ENCODE measurements at regions not wholly inside any gene's neighbourhood (a gene's known extent, or its start where the extent isn't known, plus 50 kb on each side); places are given as distances from the start of the nearest gene placed in this dataset.
"Not testable (repeated sequence)": the region's sequence is repeated elsewhere in the genome, so short reads cannot be mapped to it uniquely, and the experiment has no call there.

DNA sequence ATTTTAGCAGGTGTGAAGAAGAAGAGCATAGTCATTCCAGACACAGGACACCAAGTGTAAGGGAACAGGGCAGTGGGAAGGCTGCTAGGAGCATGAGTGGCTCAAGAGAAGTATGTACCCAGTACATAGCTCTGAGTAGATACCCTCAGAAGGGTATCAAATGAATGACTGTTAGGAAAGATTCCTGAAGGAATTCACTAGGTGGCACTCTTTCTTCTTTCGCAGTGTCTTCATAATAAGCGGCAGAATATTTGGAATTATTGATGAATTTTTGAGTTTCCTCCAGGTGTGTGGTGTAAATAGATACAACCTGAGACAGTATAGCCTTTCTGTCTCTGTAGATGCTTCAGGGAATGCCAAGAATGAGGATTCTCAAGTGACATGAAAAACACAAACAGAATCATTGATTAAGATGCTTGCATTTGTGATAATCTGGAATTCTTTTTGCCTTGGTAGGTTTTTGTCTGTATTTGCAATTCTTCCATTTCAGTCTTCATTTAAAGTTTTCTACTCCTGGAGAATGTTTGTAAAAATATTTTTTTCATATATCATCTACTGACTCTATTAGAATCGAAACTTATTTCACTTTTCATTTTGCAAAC, 264.3 kb upstream of the RIMS1 start:
- no peak overlapping the region for H3K4me3 Mint-ChIP-seq
- H3K36me3 Mint-ChIP-seq = no peaks in the 10 kb centered on the region
- peaks cover 0 to 6% of the 10 kb centered on the region in 2 donors for H3K27me3 Mint-ChIP-seq
- DNase-seq = no peak
- H3K9me3 Mint-ChIP-seq = peaks cover 13 to 18% of the 10 kb centered on the region in 2 donors
- H3K27ac Mint-ChIP-seq = no peak overlapping the region
- ATAC-seq (replicated peaks) = no peak
- no peaks in the 10 kb centered on the region for H3K4me1 Mint-ChIP-seq

DNA sequence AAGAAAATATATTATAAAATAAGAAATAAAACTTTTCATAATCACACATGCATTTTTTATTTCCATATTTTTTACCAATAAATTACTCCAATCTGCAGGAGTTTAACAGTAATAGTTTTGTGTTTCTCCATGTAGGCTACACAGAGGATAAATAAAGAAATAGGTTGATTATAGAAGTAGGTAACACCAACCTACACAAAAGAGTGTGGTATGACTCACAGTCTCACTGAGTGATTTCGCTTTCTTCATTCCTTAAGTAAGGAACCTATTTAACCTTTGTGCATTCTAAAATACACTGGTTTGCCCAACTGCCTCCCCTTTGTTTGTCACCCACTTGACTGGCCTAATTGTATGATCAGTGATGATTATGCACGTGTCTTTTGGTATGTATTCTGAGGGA, 244.2 kb upstream of the RIMS1 start:
- Mint-ChIP-seq H3K9me3 (peaks cover 0 to 2% of the 10 kb centered on the region in 2 donors), H3K36me3 (no peaks in the 10 kb centered on the region), H3K27ac (no peak overlapping the region), H3K4me1 (no peaks in the 10 kb centered on the region), H3K4me3 (no peak overlapping the region), H3K27me3 (peaks cover 0 to 4% of the 10 kb centered on the region in 2 donors)
- ATAC-seq (replicated peaks) = no peak
- no peak for DNase-seq

DNA sequence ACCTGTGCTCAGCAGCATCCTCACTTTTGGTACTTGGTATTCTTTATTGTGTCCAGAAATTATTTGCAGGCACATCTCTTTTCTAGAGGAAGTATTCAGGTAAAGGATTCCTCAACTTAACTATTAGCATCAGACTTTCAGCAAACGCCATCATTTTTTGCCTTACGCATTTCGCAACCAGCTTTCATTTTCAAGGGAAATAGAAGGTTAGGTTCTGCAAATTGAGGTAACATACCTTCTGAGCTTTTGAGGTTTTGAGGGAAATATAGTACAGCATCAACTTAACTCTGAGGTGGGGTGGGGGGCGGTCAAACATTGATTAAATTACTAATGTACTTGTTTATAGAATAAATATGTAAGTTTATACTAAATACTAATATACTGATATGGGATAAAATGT, 243.6 kb upstream of the RIMS1 start:
- Mint-ChIP-seq H3K4me3 (no peak overlapping the region), H3K27ac (no peak overlapping the region), H3K9me3 (no peaks in the 10 kb centered on the region), H3K36me3 (no peaks in the 10 kb centered on the region), H3K27me3 (peaks cover 0 to 4% of the 10 kb centered on the region in 2 donors), H3K4me1 (no peaks in the 10 kb centered on the region)
- ATAC-seq (replicated peaks) (no peak), DNase-seq (no peak)

DNA sequence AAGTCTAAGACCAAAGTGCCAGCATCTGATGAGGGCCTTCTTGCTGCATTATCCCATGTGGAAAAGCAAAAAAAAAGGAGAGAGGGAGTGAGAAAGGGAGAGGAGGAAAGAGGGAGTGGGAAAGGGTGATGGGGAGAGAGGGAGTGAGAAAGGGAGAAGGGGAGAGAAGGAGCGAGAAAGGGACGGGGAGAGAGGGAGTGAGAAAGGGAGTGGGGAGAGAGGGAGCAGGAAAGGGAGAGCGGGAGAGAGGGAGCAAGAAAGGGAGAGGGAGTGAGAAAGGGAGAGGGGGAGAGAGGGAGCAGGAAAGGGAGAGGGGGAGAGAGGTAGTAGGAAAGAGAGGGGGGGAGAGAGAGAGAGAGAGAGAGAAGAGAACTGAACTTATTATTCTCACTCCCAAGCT, 241.1 kb upstream of the RIMS1 start:
- Mint-ChIP-seq H3K4me1 (no peaks in the 10 kb centered on the region), H3K27me3 (peaks cover 0 to 5% of the 10 kb centered on the region in 2 donors), H3K27ac (no peak overlapping the region), H3K9me3 (peaks cover 0 to 4% of the 10 kb centered on the region in 2 donors), H3K4me3 (no peak overlapping the region), H3K36me3 (no peaks in the 10 kb centered on the region)
- no peak for ATAC-seq (replicated peaks)
- no peak for DNase-seq

DNA sequence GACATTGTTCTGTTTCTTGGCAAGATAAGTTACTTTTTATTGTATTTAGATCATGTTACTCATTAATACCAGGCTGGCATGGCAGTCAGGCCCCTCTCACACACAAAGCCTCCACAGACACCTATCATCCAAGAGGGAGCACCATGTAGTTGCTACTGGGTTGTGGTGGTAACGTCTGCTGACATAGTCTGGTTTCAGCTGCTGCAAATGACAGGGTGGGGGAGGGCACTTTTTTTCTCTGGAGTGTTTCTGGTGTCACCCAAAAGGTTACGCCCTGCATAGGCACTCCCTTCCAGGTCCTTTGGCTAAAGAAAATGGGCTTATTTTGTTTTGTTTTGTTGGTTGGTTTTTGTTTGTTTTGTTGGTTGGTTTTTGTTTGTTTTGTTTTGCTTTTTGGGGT, 236.4 kb upstream of the RIMS1 start:
- Mint-ChIP-seq H3K27ac (no peak overlapping the region), H3K27me3 (peaks cover 0 to 5% of the 10 kb centered on the region in 2 donors), H3K4me3 (no peak overlapping the region), H3K9me3 (peaks cover 0 to 4% of the 10 kb centered on the region in 2 donors), H3K36me3 (no peaks in the 10 kb centered on the region), H3K4me1 (no peaks in the 10 kb centered on the region)
- ATAC-seq (replicated peaks) (no peak), DNase-seq (no peak)

DNA sequence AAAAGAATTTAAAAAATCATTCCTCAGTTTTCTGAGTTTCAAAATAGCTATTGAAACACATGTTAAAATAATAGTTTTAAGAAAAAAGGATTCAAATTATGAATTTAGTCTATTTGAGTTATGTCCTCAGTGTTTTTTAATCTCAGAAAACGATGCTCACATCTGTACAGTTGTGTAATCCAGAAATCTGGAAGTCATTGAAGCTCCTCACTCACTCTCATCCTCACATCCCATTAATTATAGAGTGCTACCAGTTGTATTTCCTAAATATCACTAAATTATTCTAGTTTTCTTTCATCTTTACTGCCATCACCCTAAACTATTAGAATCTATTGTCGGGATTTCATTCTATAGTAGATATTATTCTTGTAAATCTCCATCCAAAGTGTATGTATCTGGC, 234.7 kb upstream of the RIMS1 start:
- no peak for ATAC-seq (replicated peaks)

DNA sequence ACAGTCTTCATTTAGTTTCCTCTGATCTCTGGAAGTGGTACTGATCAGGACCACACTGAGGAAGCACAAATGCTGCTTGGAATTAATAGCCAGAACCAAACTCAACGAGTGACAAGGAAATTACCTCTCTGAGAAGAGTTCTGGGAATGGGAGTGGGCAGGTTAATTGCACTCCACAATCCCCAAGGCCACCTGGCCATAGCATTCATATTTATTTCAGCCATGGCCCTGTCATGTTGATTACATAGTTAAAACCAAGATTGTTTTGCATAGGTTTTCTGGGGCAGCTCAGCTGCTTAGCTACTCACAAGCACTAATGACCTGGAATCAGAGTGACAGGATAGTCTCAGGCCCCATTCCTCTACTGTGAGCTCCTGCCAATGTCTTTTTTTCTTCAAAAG, 230.2 kb upstream of the RIMS1 start:
- Mint-ChIP-seq H3K27me3 (no peaks in the 10 kb centered on the region), H3K27ac (no peak overlapping the region), H3K4me1 (no peaks in the 10 kb centered on the region), H3K36me3 (no peaks in the 10 kb centered on the region), H3K9me3 (no peaks in the 10 kb centered on the region), H3K4me3 (no peak overlapping the region)
- ATAC-seq (replicated peaks) (no peak), DNase-seq (no peak)

More for the DNA sequence above, 234.7 kb upstream of the RIMS1 start:
- H3K27me3 Mint-ChIP-seq = peaks cover 0 to 5% of the 10 kb centered on the region in 2 donors
- no peaks in the 10 kb centered on the region for H3K36me3 Mint-ChIP-seq
- H3K4me1 Mint-ChIP-seq = no peaks in the 10 kb centered on the region
- no peak overlapping the region for H3K4me3 Mint-ChIP-seq
- H3K27ac Mint-ChIP-seq = no peak overlapping the region
- no peak for DNase-seq
- peaks cover 0 to 4% of the 10 kb centered on the region in 2 donors for H3K9me3 Mint-ChIP-seq

DNA sequence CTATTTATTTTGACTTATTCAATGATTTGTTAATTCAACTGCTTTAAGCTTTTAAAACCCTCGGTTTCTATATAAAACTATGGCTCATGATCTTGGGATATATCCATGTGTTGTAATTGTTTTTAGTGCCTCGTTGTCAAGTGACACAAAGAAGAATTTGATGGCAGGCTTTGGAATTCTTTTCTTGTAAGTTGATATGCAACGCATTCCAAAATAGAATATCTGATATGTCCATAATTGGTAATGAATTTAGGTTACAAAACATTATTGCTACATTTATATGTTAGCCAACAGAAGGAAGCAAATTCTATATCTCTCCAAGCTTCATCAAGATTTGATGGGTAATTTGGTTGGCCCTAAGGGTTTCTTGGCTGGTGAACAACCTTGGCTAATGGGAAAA, 220.4 kb upstream of the RIMS1 start:
- Mint-ChIP-seq H3K27ac (no peak overlapping the region), H3K36me3 (no peaks in the 10 kb centered on the region), H3K27me3 (no peaks in the 10 kb centered on the region), H3K9me3 (peaks cover 3 to 4% of the 10 kb centered on the region in 2 donors), H3K4me3 (no peak overlapping the region), H3K4me1 (no peaks in the 10 kb centered on the region)
- no peak for DNase-seq
- ATAC-seq (replicated peaks) = no peak

DNA sequence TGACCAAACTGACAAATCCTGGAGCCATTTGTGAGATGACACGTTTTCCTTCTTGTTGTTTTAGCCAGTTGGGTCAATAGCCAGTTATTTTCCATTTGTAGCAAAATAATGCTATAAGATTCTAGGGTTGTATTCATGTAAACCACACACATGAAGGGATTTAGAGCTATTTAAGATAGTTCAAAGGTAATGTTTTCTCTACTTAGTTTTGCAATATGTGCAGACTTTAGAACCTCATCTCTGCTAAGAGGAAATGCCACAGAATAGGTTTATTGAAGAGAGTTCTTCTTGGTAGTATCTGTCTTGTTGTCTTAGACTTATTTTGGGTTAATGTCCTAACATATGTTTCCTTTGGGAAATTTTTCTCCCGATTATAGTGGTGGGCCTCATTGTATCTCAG, 213.5 kb upstream of the RIMS1 start:
- H3K9me3 Mint-ChIP-seq = no peaks in the 10 kb centered on the region
- DNase-seq (no peak), ATAC-seq (replicated peaks) (no peak)
- H3K4me1 Mint-ChIP-seq = no peaks in the 10 kb centered on the region
- no peaks in the 10 kb centered on the region for H3K27me3 Mint-ChIP-seq
- H3K27ac Mint-ChIP-seq = no peak overlapping the region
- no peak overlapping the region for H3K4me3 Mint-ChIP-seq
- no peaks in the 10 kb centered on the region for H3K36me3 Mint-ChIP-seq

DNA sequence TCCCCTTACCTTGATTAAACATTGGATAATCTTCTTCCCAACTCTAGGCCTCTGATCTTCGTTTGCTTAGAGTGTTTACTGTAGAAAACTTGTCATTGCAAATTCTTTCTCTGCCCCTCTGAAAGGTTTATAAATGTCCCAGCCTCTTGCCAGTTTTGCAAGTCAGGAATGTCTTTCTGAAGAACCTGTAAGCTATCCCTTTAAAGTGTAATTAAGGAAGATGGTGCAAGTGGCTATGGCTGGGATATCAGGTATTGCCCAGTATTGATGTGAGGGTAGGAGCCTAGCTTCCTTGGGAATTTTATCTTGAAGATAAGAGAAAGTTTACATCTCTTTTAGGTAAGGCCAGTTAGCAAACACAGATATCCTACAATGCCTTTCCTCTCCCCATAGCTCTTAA, 211.0 kb upstream of the RIMS1 start:
- no peaks in the 10 kb centered on the region for H3K4me1 Mint-ChIP-seq
- H3K36me3 Mint-ChIP-seq = no peaks in the 10 kb centered on the region
- ATAC-seq (replicated peaks) (no peak), DNase-seq (no peak)
- H3K9me3 Mint-ChIP-seq = no peaks in the 10 kb centered on the region
- no peak overlapping the region for H3K27ac Mint-ChIP-seq
- H3K4me3 Mint-ChIP-seq = no peak overlapping the region
- H3K27me3 Mint-ChIP-seq = no peaks in the 10 kb centered on the region

DNA sequence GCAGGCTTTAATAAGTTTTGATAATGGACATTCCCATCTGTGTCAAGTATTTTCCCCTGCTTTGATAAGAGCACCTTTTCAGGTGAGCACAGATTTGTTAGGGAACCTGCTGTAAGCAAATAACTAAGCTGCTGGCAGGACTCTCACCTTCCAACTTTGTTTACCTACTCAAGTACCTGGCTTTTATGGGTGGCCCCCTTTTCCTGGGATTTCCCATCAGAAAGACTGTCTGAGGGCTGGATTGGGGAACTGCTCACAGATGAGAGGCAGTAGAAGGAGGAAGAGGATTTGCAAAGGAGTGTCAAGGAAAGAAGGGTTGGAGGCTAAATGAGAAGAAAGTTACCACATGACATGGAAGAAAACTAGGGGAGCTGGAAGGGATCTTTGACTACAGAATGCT, 210.1 kb upstream of the RIMS1 start:
- H3K9me3 Mint-ChIP-seq = no peaks in the 10 kb centered on the region
- H3K27me3 Mint-ChIP-seq = no peaks in the 10 kb centered on the region
- DNase-seq = no peak
- H3K4me1 Mint-ChIP-seq = no peaks in the 10 kb centered on the region
- H3K27ac Mint-ChIP-seq = no peak overlapping the region
- no peak for ATAC-seq (replicated peaks)
- H3K36me3 Mint-ChIP-seq = no peaks in the 10 kb centered on the region
- H3K4me3 Mint-ChIP-seq = no peak overlapping the region

DNA sequence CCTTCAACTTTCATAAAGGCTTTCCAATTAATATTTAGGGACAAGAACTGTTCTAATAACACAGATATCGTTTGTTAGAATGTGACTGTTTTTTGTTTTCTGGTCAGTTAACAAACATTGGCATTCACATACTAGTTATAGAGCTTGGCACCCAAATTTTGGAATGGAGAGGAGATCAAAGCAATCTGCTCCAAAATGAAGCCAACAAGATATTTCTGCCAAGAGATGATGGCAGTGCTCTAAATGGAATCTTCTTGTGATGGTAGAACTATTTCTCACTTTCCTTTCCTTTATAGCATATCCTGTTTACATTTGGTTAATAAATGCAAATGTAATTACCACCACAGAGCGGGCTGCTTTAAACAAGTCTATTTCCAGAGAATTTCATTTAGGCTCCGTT, 208.3 kb upstream of the RIMS1 start:
- Mint-ChIP-seq H3K4me3 (no peak overlapping the region), H3K27me3 (peaks cover 0 to 8% of the 10 kb centered on the region in 2 donors), H3K27ac (no peak overlapping the region), H3K9me3 (no peaks in the 10 kb centered on the region), H3K4me1 (no peaks in the 10 kb centered on the region), H3K36me3 (no peaks in the 10 kb centered on the region)
- DNase-seq (no peak), ATAC-seq (replicated peaks) (no peak)

DNA sequence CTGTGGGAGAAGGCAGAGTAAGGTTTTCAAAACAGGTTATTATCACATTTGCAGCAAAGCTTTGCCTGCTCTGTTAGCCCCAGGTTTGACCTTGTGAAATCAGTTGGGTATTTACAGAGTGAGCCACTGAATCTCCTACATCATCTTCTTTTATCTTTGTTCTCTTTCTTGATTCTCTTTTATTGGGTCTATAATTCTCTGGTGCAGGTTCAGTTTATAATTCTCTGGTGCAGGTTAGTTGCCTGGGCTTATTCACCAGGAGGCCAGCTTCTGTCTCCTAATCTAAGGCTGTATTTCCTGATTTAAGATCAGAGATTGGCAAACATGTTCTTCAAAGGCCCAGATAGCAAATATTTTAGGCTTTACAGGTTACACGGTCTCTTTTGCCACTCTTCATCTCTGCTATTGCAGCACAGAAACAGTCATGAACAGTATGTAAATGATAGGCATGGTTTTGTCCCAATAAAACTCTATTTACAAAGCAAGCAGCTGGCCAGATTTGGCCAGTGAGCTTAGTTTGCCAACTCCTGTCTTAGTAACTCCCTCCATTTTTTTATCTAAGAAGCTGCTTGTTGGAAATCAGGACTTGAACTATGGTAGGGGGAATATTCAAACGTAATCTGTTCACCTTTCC, 205.0 kb upstream of the RIMS1 start:
- peaks cover 0 to 8% of the 10 kb centered on the region in 2 donors for H3K27me3 Mint-ChIP-seq
- DNase-seq (no peak), ATAC-seq (replicated peaks) (no peak)
- H3K4me3 Mint-ChIP-seq = no peak overlapping the region
- H3K36me3 Mint-ChIP-seq = no peaks in the 10 kb centered on the region
- H3K4me1 Mint-ChIP-seq = no peaks in the 10 kb centered on the region
- no peaks in the 10 kb centered on the region for H3K9me3 Mint-ChIP-seq
- H3K27ac Mint-ChIP-seq = no peak overlapping the region

DNA sequence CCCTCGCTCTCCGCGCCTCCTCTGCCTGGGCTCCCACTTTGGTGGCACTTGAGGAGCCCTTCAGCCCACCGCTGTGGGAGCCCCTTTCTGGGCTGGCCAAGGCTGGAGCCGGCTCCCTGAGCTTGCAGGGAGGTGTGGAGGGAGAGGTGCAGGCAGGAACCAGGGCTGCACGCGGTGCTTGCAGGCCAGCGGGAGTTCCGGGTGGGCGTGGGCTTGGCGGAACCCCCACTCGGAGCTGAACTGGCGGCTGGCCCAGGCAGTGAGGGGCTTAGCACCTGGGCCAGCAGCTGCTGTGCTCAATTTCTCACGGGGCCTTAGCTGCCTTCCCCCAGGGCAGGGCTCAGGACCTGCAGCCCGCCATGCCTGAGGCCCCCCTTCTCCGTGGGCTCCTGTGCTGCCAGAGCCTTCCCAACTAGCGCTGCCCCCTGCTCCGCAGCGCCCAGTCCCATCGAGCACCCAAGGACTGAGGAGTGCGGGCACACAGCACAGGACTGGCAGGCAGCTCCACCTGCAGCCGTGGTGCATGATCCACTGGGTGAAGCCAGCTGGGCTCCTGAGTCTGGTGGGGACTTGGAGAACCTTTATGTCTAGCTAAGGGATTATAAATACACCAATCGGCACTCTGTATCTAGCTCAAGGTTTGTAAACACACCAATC, 200.2 kb upstream of the RIMS1 start:
- H3K27me3 Mint-ChIP-seq; H3K4me1 Mint-ChIP-seq; ATAC-seq (replicated peaks); H3K9me3 Mint-ChIP-seq; H3K36me3 Mint-ChIP-seq; DNase-seq; H3K27ac Mint-ChIP-seq; H3K4me3 Mint-ChIP-seq: not testable (repeated sequence)

DNA sequence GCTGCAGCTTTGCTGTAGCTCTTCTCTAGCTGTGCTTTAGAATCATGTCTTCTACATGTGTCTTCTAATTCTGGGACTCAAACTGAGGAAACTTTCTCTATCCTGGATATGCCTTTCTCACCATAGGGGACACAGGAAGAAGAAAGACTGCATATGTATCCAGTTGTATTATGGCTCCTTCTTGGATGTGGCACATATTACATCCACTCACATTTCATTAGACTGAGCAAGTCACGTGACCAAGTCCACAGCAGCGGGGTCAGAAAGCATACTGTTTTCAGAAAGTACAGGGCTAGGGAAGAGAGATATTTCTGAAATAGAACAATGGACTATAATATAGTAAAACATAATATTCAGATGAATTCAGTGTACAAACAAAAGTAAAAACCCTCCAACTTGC, 187.6 kb upstream of the RIMS1 start:
- no peak for DNase-seq
- Mint-ChIP-seq H3K36me3 (peaks cover 0 to 2% of the 10 kb centered on the region in 2 donors), H3K27ac (no peak overlapping the region), H3K9me3 (peaks cover 4% of the 10 kb centered on the region in 2 donors), H3K4me3 (no peak overlapping the region), H3K27me3 (no peaks in the 10 kb centered on the region), H3K4me1 (no peaks in the 10 kb centered on the region)
- ATAC-seq (replicated peaks) = no peak
